Coronary artery (tissue), 2 donors: ENCODE measurements at regions not wholly inside any gene's neighbourhood (a gene's known extent, or its start where the extent isn't known, plus 50 kb on each side); places are given as distances from the start of the nearest gene placed in this dataset.

Source experiments
- DNase-seq: peaks from one replicate; pipeline ENCODE4 v3.0.0-alpha.2; 2017; ENCODE audit warnings: low spot score
- H3K27ac ChIP-seq, 2 donors: fragments of 200-600 bp; sonication (generic); one replicate each; pipeline ENCODE4 v1.5.1; 2016 to 2019
- H3K4me3 ChIP-seq: fragments of 200-600 bp; sonication (generic); 2 replicates; pipeline ENCODE4 v1.5.1; 2016; ENCODE audit warnings: mild to moderate bottlenecking, moderate library complexity
- CTCF ChIP-seq: fragments of 200-600 bp; sonication (generic); IDR thresholded peaks from one replicate; pipeline ENCODE4 v1.5.1; 2019; ENCODE audit warnings: antibody characterized with exemption

- Histone ChIP-seq H3K27ac (no peak overlapping the region), H3K4me3 (no peak overlapping the region)
- DNase-seq: no peak
- TF ChIP-seq CTCF: no peak
Measured at GRCh38 chr2:177042311-177042710, 170.3 kb upstream of the HNRNPA3 start.

- no peak for DNase-seq
- H3K4me3 ChIP-seq: no peak overlapping the region
- no peak overlapping the region for H3K27ac ChIP-seq
- TF ChIP-seq CTCF: no peak
Measured at GRCh38 chr2:177044671-177045070, 167.9 kb upstream of the HNRNPA3 start.

GRCh38 chr2:177048981-177049380 is 163.6 kb upstream of the HNRNPA3 start:
- TF ChIP-seq CTCF: no peak
- DNase-seq: no peak
- no peak overlapping the region for H3K4me3 ChIP-seq
- H3K27ac ChIP-seq: no peak overlapping the region

- no peak for TF ChIP-seq CTCF
- no peak overlapping the region for H3K4me3 ChIP-seq
- no peak for DNase-seq
- no peak overlapping the region for H3K27ac ChIP-seq
Measured at GRCh38 chr2:177051278-177051677, 161.3 kb upstream of the HNRNPA3 start.

GRCh38 chr2:177052471-177052870 is 160.1 kb upstream of the HNRNPA3 start:
- no peak for DNase-seq
- no peak overlapping the region for H3K4me3 ChIP-seq
- H3K27ac ChIP-seq: no peak overlapping the region
- TF ChIP-seq CTCF: no peak

GRCh38 chr2:177053038-177053437 is 159.6 kb upstream of the HNRNPA3 start:
- no peak for DNase-seq
- no peak overlapping the region for H3K27ac ChIP-seq
- no peak overlapping the region for H3K4me3 ChIP-seq
- TF ChIP-seq CTCF: no peak

- TF ChIP-seq CTCF: no peak
- no peak overlapping the region for H3K4me3 ChIP-seq
- DNase-seq: no peak
- no peak overlapping the region for H3K27ac ChIP-seq
Measured at GRCh38 chr2:177053716-177054115, 158.9 kb upstream of the HNRNPA3 start.
